ENCODE measurements at regions not wholly inside any gene's neighbourhood (a gene's known extent, or its start where the extent isn't known, plus 50 kb on each side); places are given as distances from the start of the nearest gene placed in this dataset.

DNA sequence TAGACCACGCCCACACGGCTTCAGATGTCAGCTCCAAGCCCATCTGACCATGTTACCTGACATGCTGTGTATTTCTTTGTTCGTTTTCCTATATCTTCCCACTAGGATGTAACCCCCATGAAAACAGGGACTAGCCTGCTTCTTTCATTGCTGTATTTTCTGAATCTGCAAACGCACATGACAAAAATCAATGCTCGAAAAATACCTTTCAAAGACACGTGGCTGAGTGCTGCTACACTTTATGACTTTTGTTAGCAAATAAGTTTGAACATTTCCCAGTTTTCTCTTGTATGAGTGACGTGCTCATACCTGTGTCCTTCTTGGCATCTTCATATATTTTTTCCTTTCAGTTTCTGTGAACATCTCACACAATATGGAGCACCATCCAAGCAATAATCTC lies 181.3 kb upstream of the IRX1 start:
- Histone ChIP-seq H3K4me3 (ENCODE audit: severe bottlenecking) (no peak overlapping the region), H3K36me3 (ENCODE audit: low read depth) (no peaks in the 10 kb centered on the region), H3K27ac (ENCODE audit: poor library complexity, severe bottlenecking) (no peak overlapping the region), H3K4me1 (ENCODE audit: insufficient read depth, poor library complexity, severe bottlenecking) (no peaks in the 10 kb centered on the region), H3K27me3 (ENCODE audit: insufficient read depth, poor library complexity, severe bottlenecking) (no peaks in the 10 kb centered on the region), H3K9me3 (ENCODE audit: severe bottlenecking) (peaks cover 9% of the 10 kb centered on the region)
- no peak for ATAC-seq (ENCODE audit: low read depth)
- TF ChIP-seq, protein P1, sequence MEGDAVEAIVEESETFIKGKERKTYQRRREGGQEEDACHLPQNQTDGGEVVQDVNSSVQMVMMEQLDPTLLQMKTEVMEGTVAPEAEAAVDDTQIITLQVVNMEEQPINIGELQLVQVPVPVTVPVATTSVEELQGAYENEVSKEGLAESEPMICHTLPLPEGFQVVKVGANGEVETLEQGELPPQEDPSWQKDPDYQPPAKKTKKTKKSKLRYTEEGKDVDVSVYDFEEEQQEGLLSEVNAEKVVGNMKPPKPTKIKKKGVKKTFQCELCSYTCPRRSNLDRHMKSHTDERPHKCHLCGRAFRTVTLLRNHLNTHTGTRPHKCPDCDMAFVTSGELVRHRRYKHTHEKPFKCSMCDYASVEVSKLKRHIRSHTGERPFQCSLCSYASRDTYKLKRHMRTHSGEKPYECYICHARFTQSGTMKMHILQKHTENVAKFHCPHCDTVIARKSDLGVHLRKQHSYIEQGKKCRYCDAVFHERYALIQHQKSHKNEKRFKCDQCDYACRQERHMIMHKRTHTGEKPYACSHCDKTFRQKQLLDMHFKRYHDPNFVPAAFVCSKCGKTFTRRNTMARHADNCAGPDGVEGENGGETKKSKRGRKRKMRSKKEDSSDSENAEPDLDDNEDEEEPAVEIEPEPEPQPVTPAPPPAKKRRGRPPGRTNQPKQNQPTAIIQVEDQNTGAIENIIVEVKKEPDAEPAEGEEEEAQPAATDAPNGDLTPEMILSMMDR (IDR thresholded peaks at IDR 0.05; ENCODE audit: poor library complexity, severe bottlenecking), result no peak
- no peak for DNase-seq (ENCODE audit: low spot score)

DNA sequence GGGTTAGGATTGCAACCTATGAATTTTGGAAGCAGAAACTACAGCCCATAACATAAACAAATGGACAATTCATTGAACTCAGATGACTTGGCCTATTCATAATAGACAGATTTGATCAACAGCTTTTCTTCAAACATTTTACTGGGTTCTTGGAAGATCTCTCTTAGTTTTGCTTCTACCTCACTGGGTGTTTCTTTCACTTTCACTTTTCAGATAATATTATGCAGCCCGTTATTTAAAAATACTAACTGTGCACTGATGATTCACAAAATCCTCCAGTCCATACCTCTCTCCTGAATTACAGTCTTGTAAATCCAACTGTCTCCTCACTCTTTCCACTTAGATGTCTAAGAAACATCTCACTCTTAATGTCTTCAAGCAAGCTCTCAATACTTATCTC lies 183.5 kb upstream of the IRX1 start:
- no peaks in the 10 kb centered on the region for H3K27me3 ChIP-seq (ENCODE audit: insufficient read depth, poor library complexity, severe bottlenecking)
- peaks cover 9% of the 10 kb centered on the region for H3K9me3 ChIP-seq (ENCODE audit: severe bottlenecking)
- no peak overlapping the region for H3K27ac ChIP-seq (ENCODE audit: poor library complexity, severe bottlenecking)
- TF ChIP-seq, protein P1 (IDR thresholded peaks at IDR 0.05; ENCODE audit: poor library complexity, severe bottlenecking), result no peak
- H3K36me3 ChIP-seq (ENCODE audit: low read depth), result no peaks in the 10 kb centered on the region
- no peak for DNase-seq (ENCODE audit: low spot score)
- no peaks in the 10 kb centered on the region for H3K4me1 ChIP-seq (ENCODE audit: insufficient read depth, poor library complexity, severe bottlenecking)
- ATAC-seq (ENCODE audit: low read depth), result no peak
- no peak overlapping the region for H3K4me3 ChIP-seq (ENCODE audit: severe bottlenecking)

DNA sequence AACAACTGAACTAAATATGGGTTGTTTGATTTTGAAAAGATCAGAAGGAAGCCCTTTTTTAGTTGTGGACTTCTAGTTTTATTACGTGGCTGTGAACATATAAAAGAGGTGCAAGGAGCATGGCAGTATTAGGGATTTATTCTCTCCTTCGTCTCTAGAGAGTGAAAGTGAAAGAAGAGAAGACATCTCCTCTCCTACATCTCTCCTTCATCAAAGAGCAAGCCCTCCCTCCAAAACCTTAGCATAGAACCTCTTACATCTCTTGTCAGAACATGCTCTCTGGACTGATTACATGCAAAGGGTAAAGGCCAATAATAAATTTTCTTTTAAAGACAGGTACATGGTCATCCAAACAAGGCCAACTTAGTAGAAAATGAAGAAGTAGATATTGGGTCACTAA lies 184.3 kb upstream of the IRX1 start:
- no peak overlapping the region for H3K27ac ChIP-seq (ENCODE audit: poor library complexity, severe bottlenecking)
- H3K9me3 ChIP-seq (ENCODE audit: severe bottlenecking), result peaks cover 9% of the 10 kb centered on the region
- TF ChIP-seq, protein P1 (IDR thresholded peaks at IDR 0.05; ENCODE audit: poor library complexity, severe bottlenecking), result no peak
- H3K4me1 ChIP-seq (ENCODE audit: insufficient read depth, poor library complexity, severe bottlenecking), result no peaks in the 10 kb centered on the region
- no peak for DNase-seq (ENCODE audit: low spot score)
- H3K27me3 ChIP-seq (ENCODE audit: insufficient read depth, poor library complexity, severe bottlenecking), result no peaks in the 10 kb centered on the region
- ATAC-seq (ENCODE audit: low read depth), result no peak
- no peak overlapping the region for H3K4me3 ChIP-seq (ENCODE audit: severe bottlenecking)
- H3K36me3 ChIP-seq (ENCODE audit: low read depth), result no peaks in the 10 kb centered on the region

GRCh38 chr5:3401635-3402034 lies 194.0 kb upstream of the IRX1 start:
- DNase-seq (ENCODE audit: low spot score) (no peak), ATAC-seq (ENCODE audit: low read depth) (no peak)
- peaks cover 3% of the 10 kb centered on the region for H3K9me3 ChIP-seq (ENCODE audit: severe bottlenecking)
- no peaks in the 10 kb centered on the region for H3K4me1 ChIP-seq (ENCODE audit: insufficient read depth, poor library complexity, severe bottlenecking)
- TF ChIP-seq, protein P1 (IDR thresholded peaks at IDR 0.05; ENCODE audit: poor library complexity, severe bottlenecking), result no peak
- H3K4me3 ChIP-seq (ENCODE audit: severe bottlenecking), result no peak overlapping the region
- H3K27me3 ChIP-seq (ENCODE audit: insufficient read depth, poor library complexity, severe bottlenecking), result no peaks in the 10 kb centered on the region
- H3K36me3 ChIP-seq (ENCODE audit: low read depth), result no peaks in the 10 kb centered on the region
- H3K27ac ChIP-seq (ENCODE audit: poor library complexity, severe bottlenecking), result no peak overlapping the region

- ATAC-seq (ENCODE audit: low read depth), result no peak
- no peak overlapping the region for H3K27ac ChIP-seq (ENCODE audit: poor library complexity, severe bottlenecking)
- DNase-seq (ENCODE audit: low spot score), result no peak
- TF ChIP-seq, protein P1 (IDR thresholded peaks at IDR 0.05; ENCODE audit: poor library complexity, severe bottlenecking), result no peak
- no peak overlapping the region for H3K4me3 ChIP-seq (ENCODE audit: severe bottlenecking)
- no peaks in the 10 kb centered on the region for H3K27me3 ChIP-seq (ENCODE audit: insufficient read depth, poor library complexity, severe bottlenecking)
- no peaks in the 10 kb centered on the region for H3K4me1 ChIP-seq (ENCODE audit: insufficient read depth, poor library complexity, severe bottlenecking)
- peaks cover 3% of the 10 kb centered on the region for H3K9me3 ChIP-seq (ENCODE audit: severe bottlenecking)
- no peaks in the 10 kb centered on the region for H3K36me3 ChIP-seq (ENCODE audit: low read depth)
These were observed 195.0 kb upstream of the IRX1 start for GRCh38 chr5:3400659-3401058.

All from RWPE2 (cell line).